ENCODE measurements at regions not wholly inside any gene's neighbourhood (a gene's known extent, or its start where the extent isn't known, plus 50 kb on each side); places are given as distances from the start of the nearest gene placed in this dataset.

- H3K4me3 ChIP-seq (ENCODE audit: insufficient read depth, low read length, poor library complexity, severe bottlenecking), result no peak overlapping the region
- H3K79me2 ChIP-seq (ENCODE audit: insufficient read depth, low read length), result no peaks in the 10 kb centered on the region
- no peaks in the 10 kb centered on the region for H3F3A ChIP-seq (ENCODE audit: insufficient read depth)
- H4K20me1 ChIP-seq (ENCODE audit: low read depth, low read length), result no peaks in the 10 kb centered on the region
- H2AFZ ChIP-seq (ENCODE audit: low read depth, low read length, severe bottlenecking), result no peak overlapping the region
- no peak overlapping the region for H3K4me2 ChIP-seq (ENCODE audit: low read depth, low read length, poor library complexity, severe bottlenecking)
- H3K27me3 ChIP-seq (ENCODE audit: low read length), result no peaks in the 10 kb centered on the region
- no peak overlapping the region for H3K27ac ChIP-seq (ENCODE audit: low read depth, low read length)
- no peaks in the 10 kb centered on the region for H3K36me3 ChIP-seq (ENCODE audit: low read length)
- no peak overlapping the region for H3K9ac ChIP-seq (ENCODE audit: low read length)
- TF ChIP-seq CTCF (IDR thresholded peaks at IDR 0.05; ENCODE audit: insufficient read depth, low read length, poor library complexity, severe bottlenecking) (no peak), EZH2phosphoT487 (conservative IDR thresholded peaks at IDR 0.05; ENCODE audit: low read length) (no peak)
- H3K9me3 ChIP-seq (ENCODE audit: insufficient read depth, low read length), result no peaks in the 10 kb centered on the region
- no peaks in the 10 kb centered on the region for H3K9me2 ChIP-seq (replicated peaks; ENCODE audit: insufficient read depth, low read length)
Measured at GRCh38 chr2:129459881-129460280, 519.6 kb upstream of the RAB6C start.

- H3F3A ChIP-seq (ENCODE audit: insufficient read depth), result no peaks in the 10 kb centered on the region
- no peak overlapping the region for H3K27ac ChIP-seq (ENCODE audit: low read depth, low read length)
- H3K79me2 ChIP-seq (ENCODE audit: insufficient read depth, low read length), result no peaks in the 10 kb centered on the region
- TF ChIP-seq CTCF (IDR thresholded peaks at IDR 0.05; ENCODE audit: insufficient read depth, low read length, poor library complexity, severe bottlenecking), result no peak
- TF ChIP-seq EZH2phosphoT487 (conservative IDR thresholded peaks at IDR 0.05; ENCODE audit: low read length), result no peak
- no peak overlapping the region for H3K4me3 ChIP-seq (ENCODE audit: insufficient read depth, low read length, poor library complexity, severe bottlenecking)
- no peak overlapping the region for H2AFZ ChIP-seq (ENCODE audit: low read depth, low read length, severe bottlenecking)
- no peak overlapping the region for H3K9ac ChIP-seq (ENCODE audit: low read length)
- H3K27me3 ChIP-seq (ENCODE audit: low read length), result no peaks in the 10 kb centered on the region
- no peaks in the 10 kb centered on the region for H4K20me1 ChIP-seq (ENCODE audit: low read depth, low read length)
- H3K9me3 ChIP-seq (ENCODE audit: insufficient read depth, low read length), result no peaks in the 10 kb centered on the region
- H3K36me3 ChIP-seq (ENCODE audit: low read length), result no peaks in the 10 kb centered on the region
- H3K9me2 ChIP-seq (replicated peaks; ENCODE audit: insufficient read depth, low read length), result no peaks in the 10 kb centered on the region
- H3K4me2 ChIP-seq (ENCODE audit: low read depth, low read length, poor library complexity, severe bottlenecking), result no peak overlapping the region
Measured at GRCh38 chr2:129460299-129461198, 518.9 kb upstream of the RAB6C start.

- Histone ChIP-seq H3K9me2 (replicated peaks; ENCODE audit: insufficient read depth, low read length) (no peaks in the 10 kb centered on the region), H3K79me2 (ENCODE audit: insufficient read depth, low read length) (no peaks in the 10 kb centered on the region), H3K4me3 (ENCODE audit: insufficient read depth, low read length, poor library complexity, severe bottlenecking) (no peak overlapping the region), H4K20me1 (ENCODE audit: low read depth, low read length) (no peaks in the 10 kb centered on the region), H3F3A (ENCODE audit: insufficient read depth) (no peaks in the 10 kb centered on the region), H3K27me3 (ENCODE audit: low read length) (no peaks in the 10 kb centered on the region), H3K9ac (ENCODE audit: low read length) (no peak overlapping the region), H3K27ac (ENCODE audit: low read depth, low read length) (no peak overlapping the region), H2AFZ (ENCODE audit: low read depth, low read length, severe bottlenecking) (no peak overlapping the region), H3K9me3 (ENCODE audit: insufficient read depth, low read length) (no peaks in the 10 kb centered on the region), H3K36me3 (ENCODE audit: low read length) (no peaks in the 10 kb centered on the region), H3K4me2 (ENCODE audit: low read depth, low read length, poor library complexity, severe bottlenecking) (no peak overlapping the region)
- TF ChIP-seq EZH2phosphoT487 (conservative IDR thresholded peaks at IDR 0.05; ENCODE audit: low read length), result no peak
- TF ChIP-seq CTCF (IDR thresholded peaks at IDR 0.05; ENCODE audit: insufficient read depth, low read length, poor library complexity, severe bottlenecking), result no peak
Measured at GRCh38 chr2:129462349-129462748, 517.1 kb upstream of the RAB6C start.
